Astrocyte (in vitro differentiated cells and primary cell): ENCODE measurements at regions not wholly inside any gene's neighbourhood (a gene's known extent, or its start where the extent isn't known, plus 50 kb on each side); places are given as distances from the start of the nearest gene placed in this dataset.
"Not testable (repeated sequence)": the region's sequence is repeated elsewhere in the genome, so short reads cannot be mapped to it uniquely, and the experiment has no call there.

Experiments used
- DNase-seq: peaks from one replicate; pipeline ENCODE4 v3.0.0-alpha.2; 2010; ENCODE audit warnings: low read depth
- FAIRE-seq: peaks from 2 replicates; lab custom pipeline; 2011; peaks lifted over from hg19 to GRCh38; lab: Jason Lieb, UNC
- H2AFZ ChIP-seq: 2 replicates; pipeline ENCODE4 v1.6.0; 2012; ENCODE audit warnings: low read depth, low read length, inconsistent platforms
- H3K27ac ChIP-seq: 2 replicates; pipeline ENCODE4 v1.5.1; 2011; ENCODE audit warnings: low read depth, low read length, inconsistent platforms
- H3K27me3 ChIP-seq: 2 replicates; pipeline ENCODE4 v1.6.0; 2011; ENCODE audit warnings: low read length, inconsistent platforms; ENCODE audit not compliant: insufficient read depth
- H3K36me3 ChIP-seq: 2 replicates; pipeline ENCODE4 v1.5.1; 2011; ENCODE audit warnings: low read length, inconsistent platforms; ENCODE audit not compliant: insufficient read depth
- H3K4me1 ChIP-seq: 2 replicates; pipeline ENCODE4 v1.5.1; 2011; ENCODE audit warnings: low read length, inconsistent platforms; ENCODE audit not compliant: insufficient read depth
- H3K4me2 ChIP-seq: 2 replicates; pipeline ENCODE4 v1.6.0; 2012; ENCODE audit warnings: low read length, inconsistent platforms
- H3K4me3 ChIP-seq: 2 replicates; pipeline ENCODE4 v1.5.1; 2011; ENCODE audit warnings: low read depth, mild to moderate bottlenecking, low read length, inconsistent platforms; ENCODE audit not compliant: insufficient read depth
- H3K79me2 ChIP-seq: 2 replicates; pipeline ENCODE4 v1.6.0; 2012; ENCODE audit warnings: mild to moderate bottlenecking, low read length, inconsistent platforms; ENCODE audit not compliant: insufficient read depth
- H3K9ac ChIP-seq: 2 replicates; pipeline ENCODE4 v1.6.0; 2012; ENCODE audit warnings: mild to moderate bottlenecking, low read length, inconsistent platforms
- H3K9me3 ChIP-seq: 2 replicates; pipeline ENCODE4 v1.5.1; 2012; ENCODE audit warnings: low read depth, mild to moderate bottlenecking, low read length, inconsistent platforms; ENCODE audit not compliant: insufficient read depth
- H4K20me1 ChIP-seq: 2 replicates; pipeline ENCODE4 v1.6.0; 2012; ENCODE audit warnings: low read length, inconsistent platforms; ENCODE audit not compliant: insufficient read depth
- H3K27ac Mint-ChIP-seq: one replicate; pipeline ENCODE4 v1.8.0; 2021; ENCODE audit warnings: mild to moderate bottlenecking, mixed read lengths; ENCODE audit not compliant: unreplicated experiment
- H3K27me3 Mint-ChIP-seq: one replicate; pipeline ENCODE4 v1.8.0; 2021; ENCODE audit warnings: low read depth, mixed read lengths; ENCODE audit not compliant: unreplicated experiment
- H3K36me3 Mint-ChIP-seq: one replicate; pipeline ENCODE4 v1.8.0; 2021; ENCODE audit warnings: low read depth, mixed read lengths; ENCODE audit not compliant: unreplicated experiment
- H3K4me1 Mint-ChIP-seq: one replicate; pipeline ENCODE4 v1.8.0; 2021; ENCODE audit warnings: low read depth, mixed read lengths; ENCODE audit not compliant: unreplicated experiment
- H3K4me3 Mint-ChIP-seq: one replicate; pipeline ENCODE4 v1.8.0; 2021; ENCODE audit warnings: mild to moderate bottlenecking, moderate library complexity, mixed read lengths; ENCODE audit not compliant: unreplicated experiment
- H3K9me3 Mint-ChIP-seq: one replicate; pipeline ENCODE4 v1.8.0; 2021; ENCODE audit warnings: mild to moderate bottlenecking, mixed read lengths; ENCODE audit not compliant: unreplicated experiment
- EZH2 ChIP-seq: IDR thresholded peaks from 2 replicates; pipeline ENCODE4 v1.6.1; 2012; ENCODE audit warnings: mild to moderate bottlenecking, low read length, inconsistent platforms; ENCODE audit not compliant: insufficient read depth
- TF ChIP-seq, protein P1 (sequence below): IDR thresholded peaks from 2 replicates; pipeline ENCODE4 v1.5.1; 2011; ENCODE audit warnings: low read depth, mild to moderate bottlenecking, inconsistent platforms, low read length, moderate library complexity; ENCODE audit not compliant: insufficient read depth

DNA sequence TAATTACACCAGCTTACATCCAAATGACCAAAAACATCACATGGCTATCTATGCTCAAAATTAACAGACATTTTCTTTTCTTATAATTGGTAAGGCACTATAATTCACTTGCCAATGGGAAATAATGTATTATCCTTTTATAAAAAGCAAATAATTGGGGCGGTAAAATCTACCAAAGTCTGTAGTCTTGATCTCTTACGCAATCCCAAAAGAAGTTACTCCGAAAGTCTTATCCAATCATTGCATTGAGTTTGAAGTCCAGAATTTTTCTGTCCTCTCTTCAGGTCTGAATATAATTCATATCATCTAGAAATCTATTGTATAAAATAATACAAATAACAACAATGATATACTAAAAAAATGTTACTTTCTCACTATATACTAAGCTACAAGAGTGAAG lies 273.3 kb upstream of the CADM2 start:
- H3K9ac ChIP-seq, result no peak overlapping the region
- Mint-ChIP-seq H3K36me3 (no peaks in the 10 kb centered on the region), H3K4me3 (no peak overlapping the region), H3K27me3 (no peaks in the 10 kb centered on the region), H3K27ac (no peak overlapping the region), H3K4me1 (no peaks in the 10 kb centered on the region), H3K9me3 (no peaks in the 10 kb centered on the region)
- H3K4me1 ChIP-seq, result no peaks in the 10 kb centered on the region
- H3K36me3 ChIP-seq, result no peaks in the 10 kb centered on the region
- no peak overlapping the region for H3K4me2 ChIP-seq
- no peaks in the 10 kb centered on the region for H3K9me3 ChIP-seq
- TF ChIP-seq, protein P1, sequence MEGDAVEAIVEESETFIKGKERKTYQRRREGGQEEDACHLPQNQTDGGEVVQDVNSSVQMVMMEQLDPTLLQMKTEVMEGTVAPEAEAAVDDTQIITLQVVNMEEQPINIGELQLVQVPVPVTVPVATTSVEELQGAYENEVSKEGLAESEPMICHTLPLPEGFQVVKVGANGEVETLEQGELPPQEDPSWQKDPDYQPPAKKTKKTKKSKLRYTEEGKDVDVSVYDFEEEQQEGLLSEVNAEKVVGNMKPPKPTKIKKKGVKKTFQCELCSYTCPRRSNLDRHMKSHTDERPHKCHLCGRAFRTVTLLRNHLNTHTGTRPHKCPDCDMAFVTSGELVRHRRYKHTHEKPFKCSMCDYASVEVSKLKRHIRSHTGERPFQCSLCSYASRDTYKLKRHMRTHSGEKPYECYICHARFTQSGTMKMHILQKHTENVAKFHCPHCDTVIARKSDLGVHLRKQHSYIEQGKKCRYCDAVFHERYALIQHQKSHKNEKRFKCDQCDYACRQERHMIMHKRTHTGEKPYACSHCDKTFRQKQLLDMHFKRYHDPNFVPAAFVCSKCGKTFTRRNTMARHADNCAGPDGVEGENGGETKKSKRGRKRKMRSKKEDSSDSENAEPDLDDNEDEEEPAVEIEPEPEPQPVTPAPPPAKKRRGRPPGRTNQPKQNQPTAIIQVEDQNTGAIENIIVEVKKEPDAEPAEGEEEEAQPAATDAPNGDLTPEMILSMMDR, result no peak
- no peak for TF ChIP-seq EZH2
- FAIRE-seq, result no peak
- H3K27me3 ChIP-seq, result no peaks in the 10 kb centered on the region
- H4K20me1 ChIP-seq, result no peaks in the 10 kb centered on the region
- no peak overlapping the region for H3K27ac ChIP-seq
- DNase-seq, result no peak
- no peaks in the 10 kb centered on the region for H3K79me2 ChIP-seq
- H3K4me3 ChIP-seq, result no peak overlapping the region
- no peak overlapping the region for H2AFZ ChIP-seq

GRCh38 chr3:84692261-84692660 lies 266.5 kb upstream of the CADM2 start:
- no peak overlapping the region for H3K9ac ChIP-seq
- TF ChIP-seq EZH2, result no peak
- TF ChIP-seq, protein P1, result no peak
- no peak overlapping the region for H3K4me3 ChIP-seq

GRCh38 chr3:84710288-84710687 lies 248.5 kb upstream of the CADM2 start:
- not testable (repeated sequence) for H2AFZ ChIP-seq, H3K9ac ChIP-seq, H3K4me1 Mint-ChIP-seq, H3K4me3 Mint-ChIP-seq, H3K27ac Mint-ChIP-seq, H3K27me3 Mint-ChIP-seq, H4K20me1 ChIP-seq, H3K4me3 ChIP-seq, H3K36me3 Mint-ChIP-seq, H3K27ac ChIP-seq, H3K79me2 ChIP-seq, H3K9me3 ChIP-seq, H3K4me1 ChIP-seq, H3K27me3 ChIP-seq, H3K9me3 Mint-ChIP-seq, H3K4me2 ChIP-seq, DNase-seq, FAIRE-seq, H3K36me3 ChIP-seq

More at GRCh38 chr3:84692261-84692660, 266.5 kb upstream of the CADM2 start:
- Mint-ChIP-seq H3K36me3 (no peaks in the 10 kb centered on the region), H3K27me3 (no peaks in the 10 kb centered on the region), H3K4me3 (no peak overlapping the region), H3K9me3 (peaks cover 2% of the 10 kb centered on the region), H3K4me1 (no peaks in the 10 kb centered on the region), H3K27ac (no peak overlapping the region)
- no peak overlapping the region for H3K4me2 ChIP-seq
- H3K79me2 ChIP-seq, result no peaks in the 10 kb centered on the region
- H3K27ac ChIP-seq, result no peak overlapping the region
- H3K36me3 ChIP-seq, result no peaks in the 10 kb centered on the region
- H3K27me3 ChIP-seq, result no peaks in the 10 kb centered on the region
- H3K4me1 ChIP-seq, result no peaks in the 10 kb centered on the region
- no peak overlapping the region for H2AFZ ChIP-seq
- FAIRE-seq (no peak), DNase-seq (no peak)
- H4K20me1 ChIP-seq, result no peaks in the 10 kb centered on the region
- H3K9me3 ChIP-seq, result no peaks in the 10 kb centered on the region
